ENCODE measurements at regions not wholly inside any gene's neighbourhood (a gene's known extent, or its start where the extent isn't known, plus 50 kb on each side); places are given as distances from the start of the nearest gene placed in this dataset.
"Not testable (repeated sequence)": the region's sequence is repeated elsewhere in the genome, so short reads cannot be mapped to it uniquely, and the experiment has no call there.

- DNase-seq (ENCODE audit: low spot score), result no peak
Observed at GRCh38 chr6:137399881-137400443, 94.2 kb downstream of the OLIG3 start.

- no peak for DNase-seq (ENCODE audit: low spot score)
Observed at GRCh38 chr6:137395316-137395715, 98.9 kb downstream of the OLIG3 start.

- DNase-seq (ENCODE audit: low spot score), result no peak
Observed at GRCh38 chr6:137391061-137391814, 103.0 kb downstream of the OLIG3 start.

- no peak for DNase-seq (ENCODE audit: low spot score)
Observed at GRCh38 chr6:137390334-137390733, 103.9 kb downstream of the OLIG3 start.

- no peak for DNase-seq (ENCODE audit: low spot score)
Observed at GRCh38 chr6:137389150-137389704, 105.0 kb downstream of the OLIG3 start.

- no peak for DNase-seq (ENCODE audit: low spot score)
Observed at GRCh38 chr6:137387096-137387764, 107.0 kb downstream of the OLIG3 start.

- not testable (repeated sequence) for DNase-seq (ENCODE audit: low spot score)
Observed at GRCh38 chr6:137383287-137383686, 110.9 kb downstream of the OLIG3 start.

- DNase-seq (ENCODE audit: low spot score), result no peak
Observed at GRCh38 chr6:137378090-137378369, 116.2 kb downstream of the OLIG3 start.

GRCh38 chr6:137373296-137373695 is 120.9 kb downstream of the OLIG3 start:
- no peak for DNase-seq (ENCODE audit: low spot score)

GRCh38 chr6:137372532-137372931 is 121.7 kb downstream of the OLIG3 start:
- no peak for DNase-seq (ENCODE audit: low spot score)

GRCh38 chr6:137371634-137372016 is 122.6 kb downstream of the OLIG3 start:
- DNase-seq (ENCODE audit: low spot score), result no peak

GRCh38 chr6:137370871-137371633 is 123.1 kb downstream of the OLIG3 start:
- DNase-seq (ENCODE audit: low spot score), result no peak

GRCh38 chr6:137369136-137369535 is 125.1 kb downstream of the OLIG3 start:
- DNase-seq (ENCODE audit: low spot score), result no peak

GRCh38 chr6:137365707-137366437 is 128.3 kb downstream of the OLIG3 start:
- no peak for DNase-seq (ENCODE audit: low spot score)

GRCh38 chr6:137363805-137364138 is 130.4 kb downstream of the OLIG3 start:
- DNase-seq (ENCODE audit: low spot score), result no peak

- DNase-seq (ENCODE audit: low spot score), result no peak
Observed at GRCh38 chr6:137362878-137363804, 131.1 kb downstream of the OLIG3 start.

GRCh38 chr6:137361701-137362100 is 132.5 kb downstream of the OLIG3 start:
- DNase-seq (ENCODE audit: low spot score), result no peak

- DNase-seq (ENCODE audit: low spot score), result no peak
Observed at GRCh38 chr6:137358273-137358672, 135.9 kb downstream of the OLIG3 start.

- DNase-seq (ENCODE audit: low spot score), result no peak
Observed at GRCh38 chr6:137357948-137358266, 136.3 kb downstream of the OLIG3 start.

- DNase-seq (ENCODE audit: low spot score), result no peak
Observed at GRCh38 chr6:137357263-137357947, 136.8 kb downstream of the OLIG3 start.

All from GM03348 (cell line).